HL-60 (cell line): ENCODE measurements at regions not wholly inside any gene's neighbourhood (a gene's known extent, or its start where the extent isn't known, plus 50 kb on each side); places are given as distances from the start of the nearest gene placed in this dataset.

Experiments used
- DNase-seq, 2 experiments: peaks; one replicate each; pipeline ENCODE4 v3.0.0-alpha.2; 2010 to 2020; ENCODE audit warnings: low read depth in 1 of 2, low spot score in 1 of 2
- H3K27ac ChIP-seq: fragments of 250-450 bp; sonication (Bioruptor Pico); replicated peaks from 2 replicates; pipeline ENCODE4 v1.5.1; 2020; ENCODE audit warnings: mild to moderate bottlenecking, moderate library complexity
- H3K27me3 ChIP-seq: fragments of 250-450 bp; sonication (Bioruptor Pico); 2 replicates; pipeline ENCODE4 v1.5.1; 2021; ENCODE audit warnings: mild to moderate bottlenecking, moderate library complexity; ENCODE audit not compliant: insufficient read depth, poor library complexity, severe bottlenecking
- H3K4me3 ChIP-seq: replicated peaks from 2 replicates; pipeline ENCODE4 v1.5.1; 2011; ENCODE audit warnings: mild to moderate bottlenecking, control low read depth, low read length; ENCODE audit not compliant: insufficient read depth
- CTCF ChIP-seq: IDR thresholded peaks from one replicate; pipeline ENCODE4 v1.5.1; 2011; ENCODE audit warnings: low read length, control low read depth, inconsistent platforms; ENCODE audit not compliant: insufficient read depth
- GABPA ChIP-seq: IDR thresholded peaks from 2 replicates; pipeline ENCODE4 v1.6.1; 2012; ENCODE audit warnings: low read depth
- POLR2AphosphoS5 ChIP-seq: IDR thresholded peaks from 2 replicates; pipeline ENCODE4 v1.6.1; 2012; ENCODE audit warnings: low read depth
- SPI1 ChIP-seq: IDR thresholded peaks from 2 replicates; pipeline ENCODE4 v1.6.1; 2012; ENCODE audit warnings: low read depth, mild to moderate bottlenecking, borderline replicate concordance
- TF ChIP-seq, protein P1 (sequence below): IDR thresholded peaks from 2 replicates; pipeline ENCODE4 v1.6.1; 2012; ENCODE audit warnings: low read depth; ENCODE audit not compliant: insufficient replicate concordance

DNA sequence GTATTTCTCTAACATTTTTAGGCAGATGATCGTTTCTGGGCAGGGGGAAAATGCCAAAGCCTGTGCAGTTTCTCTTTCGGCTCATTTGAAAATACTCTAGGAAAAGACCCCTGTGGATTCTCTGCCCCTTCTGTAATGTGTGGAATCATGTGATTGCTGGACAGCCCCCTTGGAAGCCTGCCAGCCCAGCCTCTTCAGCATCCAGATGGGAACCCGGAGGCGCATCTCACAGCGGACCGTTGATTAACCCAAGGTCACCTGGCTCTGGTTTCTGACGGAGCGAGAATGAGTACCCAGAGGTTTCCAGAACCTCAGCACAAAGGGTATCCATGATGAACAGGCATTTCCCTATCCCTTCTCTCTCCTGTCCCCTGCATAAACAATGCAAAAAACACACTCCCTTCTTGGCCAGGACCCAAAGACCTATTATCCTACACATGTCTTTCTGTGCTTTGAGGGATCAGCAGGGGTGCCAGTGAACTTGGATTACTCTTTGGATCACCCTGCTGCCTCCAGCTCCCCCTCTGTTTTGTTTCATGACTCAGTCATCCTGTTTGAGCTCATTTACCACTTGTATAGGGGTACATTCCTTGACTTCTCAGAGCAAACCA, 957.1 kb upstream of the RBFOX1 start:
- no peak for DNase-seq
- no peak overlapping the region for H3K27ac ChIP-seq

GRCh38 chr16:6374821-6375220, 957.8 kb upstream of the RBFOX1 start:
- no peaks in the 10 kb centered on the region for H3K27me3 ChIP-seq
- no peak for DNase-seq
- TF ChIP-seq, protein P1, sequence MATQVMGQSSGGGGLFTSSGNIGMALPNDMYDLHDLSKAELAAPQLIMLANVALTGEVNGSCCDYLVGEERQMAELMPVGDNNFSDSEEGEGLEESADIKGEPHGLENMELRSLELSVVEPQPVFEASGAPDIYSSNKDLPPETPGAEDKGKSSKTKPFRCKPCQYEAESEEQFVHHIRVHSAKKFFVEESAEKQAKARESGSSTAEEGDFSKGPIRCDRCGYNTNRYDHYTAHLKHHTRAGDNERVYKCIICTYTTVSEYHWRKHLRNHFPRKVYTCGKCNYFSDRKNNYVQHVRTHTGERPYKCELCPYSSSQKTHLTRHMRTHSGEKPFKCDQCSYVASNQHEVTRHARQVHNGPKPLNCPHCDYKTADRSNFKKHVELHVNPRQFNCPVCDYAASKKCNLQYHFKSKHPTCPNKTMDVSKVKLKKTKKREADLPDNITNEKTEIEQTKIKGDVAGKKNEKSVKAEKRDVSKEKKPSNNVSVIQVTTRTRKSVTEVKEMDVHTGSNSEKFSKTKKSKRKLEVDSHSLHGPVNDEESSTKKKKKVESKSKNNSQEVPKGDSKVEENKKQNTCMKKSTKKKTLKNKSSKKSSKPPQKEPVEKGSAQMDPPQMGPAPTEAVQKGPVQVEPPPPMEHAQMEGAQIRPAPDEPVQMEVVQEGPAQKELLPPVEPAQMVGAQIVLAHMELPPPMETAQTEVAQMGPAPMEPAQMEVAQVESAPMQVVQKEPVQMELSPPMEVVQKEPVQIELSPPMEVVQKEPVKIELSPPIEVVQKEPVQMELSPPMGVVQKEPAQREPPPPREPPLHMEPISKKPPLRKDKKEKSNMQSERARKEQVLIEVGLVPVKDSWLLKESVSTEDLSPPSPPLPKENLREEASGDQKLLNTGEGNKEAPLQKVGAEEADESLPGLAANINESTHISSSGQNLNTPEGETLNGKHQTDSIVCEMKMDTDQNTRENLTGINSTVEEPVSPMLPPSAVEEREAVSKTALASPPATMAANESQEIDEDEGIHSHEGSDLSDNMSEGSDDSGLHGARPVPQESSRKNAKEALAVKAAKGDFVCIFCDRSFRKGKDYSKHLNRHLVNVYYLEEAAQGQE, result no peak
- H3K27ac ChIP-seq, result no peak overlapping the region
- H3K4me3 ChIP-seq, result no peak overlapping the region

More for the DNA sequence above, 957.1 kb upstream of the RBFOX1 start:
- Histone ChIP-seq H3K27me3 (no peaks in the 10 kb centered on the region), H3K4me3 (no peak overlapping the region)
- TF ChIP-seq SPI1 (no peak), GABPA (no peak), POLR2AphosphoS5 (no peak), CTCF (no peak)

DNA sequence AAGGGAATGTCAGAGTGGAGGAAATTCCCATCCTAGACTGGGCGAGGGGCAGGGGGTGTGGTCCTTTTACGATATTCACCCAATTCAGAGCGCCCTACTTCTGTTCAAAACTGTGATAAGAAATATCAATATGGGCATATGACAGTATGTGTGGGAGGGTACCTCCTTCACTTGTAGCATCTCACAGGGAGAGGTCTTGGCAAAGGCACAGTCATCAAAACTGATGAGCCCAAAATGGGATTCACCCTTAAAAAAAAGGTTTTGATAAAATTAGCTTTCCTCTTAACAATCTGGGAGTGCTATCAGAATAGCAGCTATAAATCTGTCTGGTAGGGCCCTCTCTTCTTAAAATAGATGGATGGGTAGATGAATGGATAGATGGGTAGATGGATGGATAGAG, 967.8 kb upstream of the RBFOX1 start:
- no peak for TF ChIP-seq POLR2AphosphoS5
- no peak for DNase-seq
- H3K27ac ChIP-seq, result no peak overlapping the region
- H3K4me3 ChIP-seq, result no peak overlapping the region
- no peaks in the 10 kb centered on the region for H3K27me3 ChIP-seq

- H3K27ac ChIP-seq, result no peak overlapping the region
- no peak overlapping the region for H3K4me3 ChIP-seq
- TF ChIP-seq POLR2AphosphoS5 (no peak), SPI1 (no peak)
- TF ChIP-seq, protein P1, result no peak
- no peak for DNase-seq
- H3K27me3 ChIP-seq, result no peaks in the 10 kb centered on the region
Observed at GRCh38 chr16:6363896-6364607, 968.6 kb upstream of the RBFOX1 start.

DNA sequence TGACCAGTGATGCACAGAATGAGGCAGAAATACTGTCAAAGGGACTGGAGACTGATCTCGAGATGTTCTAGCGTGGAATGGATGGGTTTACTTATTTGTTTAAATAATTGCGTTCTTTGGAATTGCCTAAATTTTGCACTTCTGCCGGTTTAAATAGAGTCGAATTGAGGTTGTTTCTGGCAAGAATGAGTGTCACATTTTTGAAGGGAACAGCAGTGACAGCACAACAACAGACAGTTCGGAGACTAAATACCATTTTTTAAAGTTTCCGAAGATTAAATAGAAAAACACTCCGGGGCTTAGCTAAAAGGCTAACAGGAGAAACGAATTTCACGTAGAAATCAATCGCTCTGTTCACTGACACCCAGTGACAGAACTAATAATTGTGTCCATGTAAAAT, 969.2 kb upstream of the RBFOX1 start:
- Histone ChIP-seq H3K27me3 (no peaks in the 10 kb centered on the region), H3K27ac (no peak overlapping the region), H3K4me3 (no peak overlapping the region)
- TF ChIP-seq CTCF (no peak), POLR2AphosphoS5 (no peak), SPI1 (no peak), GABPA (no peak)
- TF ChIP-seq, protein P1, result no peak
- no peak for DNase-seq
